B cell (primary cell): ENCODE measurements at regions not wholly inside any gene's neighbourhood (a gene's known extent, or its start where the extent isn't known, plus 50 kb on each side); places are given as distances from the start of the nearest gene placed in this dataset.

Source experiments
- ATAC-seq: fragments of 200-7000 bp; cut with Tn5 transposase; one replicate; pipeline ENCODE4 v1.10.0; 2021; ENCODE audit warnings: low read depth, mild to moderate bottlenecking, moderate number of reproducible peaks, moderate library complexity
- CTCF ChIA-PET: fragments of 350-600 bp; sonication (Branson Sonifier 250); formaldehyde crosslinking; loops from one replicate; lab custom pipeline; 2021; ENCODE audit warnings: antibody characterized with exemption, inconsistent platforms; lab: Charles Lee
- POLR2A ChIA-PET: fragments of 350-600 bp; sonication (Branson Sonifier 250); formaldehyde crosslinking; loops from one replicate; lab custom pipeline; 2021; ENCODE audit warnings: antibody characterized with exemption; lab: Charles Lee
- DNase-seq: peaks from one replicate; pipeline ENCODE4 v3.0.0; 2013
- H2AFZ ChIP-seq: 2 replicates; pipeline ENCODE4 v1.6.1; 2012; ENCODE audit warnings: mild to moderate bottlenecking, low read depth, low read length; ENCODE audit not compliant: insufficient read depth, poor library complexity, severe bottlenecking
- H3K27ac ChIP-seq, 2 donors: 1 replicate in 1 of 2; 2 replicates in 1 of 2; pipeline ENCODE4 v1.5.1; 2012 to 2013; ENCODE audit warnings: low read length in 2 of 2, mild to moderate bottlenecking in 2 of 2, moderate library complexity in 1 of 2
- H3K27me3 ChIP-seq, 4 experiments: fragments of 200-600 bp in 1 of 4; sonication (generic) in 1 of 4; replicated peaks in 1 of 4; 1 replicate in 2 of 4; 2 replicates in 2 of 4; pipeline versions ENCODE4 v1.6.1 to v1.7.0; 2013 to 2016; ENCODE audit warnings: low read length in 3 of 4, mild to moderate bottlenecking in 2 of 4, mixed read lengths in 1 of 4, moderate library complexity in 1 of 4; ENCODE audit not compliant: insufficient read depth in 4 of 4, control insufficient read depth in 3 of 4; ENCODE audit errors: control extremely low read depth in 1 of 4
- H3K36me3 ChIP-seq, 2 experiments: replicated peaks in 1 of 2; 1 replicate in 1 of 2; 2 replicates in 1 of 2; pipeline versions ENCODE4 v1.6.1 to v1.7.1; 2013; ENCODE audit warnings: low read length in 1 of 2; ENCODE audit not compliant: insufficient read depth in 2 of 2, control insufficient read depth in 1 of 2; ENCODE audit errors: control extremely low read depth in 1 of 2, extremely low read depth in 1 of 2
- H3K4me1 ChIP-seq, 2 donors: fragments of 200-600 bp in 1 of 2; sonication (generic) in 1 of 2; 1 replicate in 1 of 2; 2 replicates in 1 of 2; pipeline versions ENCODE4 v1.5.1 to v1.6.1; 2013 to 2017; ENCODE audit warnings: low read length in 2 of 2; ENCODE audit not compliant: control insufficient read depth in 2 of 2, insufficient read depth in 2 of 2
- H3K4me2 ChIP-seq: replicated peaks from 2 replicates; pipeline ENCODE3; 2012; ENCODE audit warnings: mild to moderate bottlenecking, low read depth, low read length; ENCODE audit not compliant: poor library complexity, severe bottlenecking
- H3K4me3 ChIP-seq, 5 experiments: fragments of 200-600 bp in 1 of 5; sonication (generic) in 1 of 5; 1 replicate in 3 of 5; 2 replicates in 2 of 5; pipeline versions ENCODE4 v1.5.1 to v1.7.0; 2011 to 2016; ENCODE audit warnings: low read length in 4 of 5, mild to moderate bottlenecking in 4 of 5, low read depth in 2 of 5, control low read depth in 1 of 5, moderate library complexity in 1 of 5; ENCODE audit not compliant: insufficient read depth in 1 of 5; ENCODE audit errors: control extremely low read depth in 1 of 5, extremely low read depth in 1 of 5
- H3K79me2 ChIP-seq: fragments of 200-600 bp; sonication (generic); one replicate; pipeline ENCODE4 v1.6.0; 2016; ENCODE audit warnings: low read length; ENCODE audit not compliant: control insufficient read depth, insufficient read depth
- H3K9ac ChIP-seq: fragments of 200-600 bp; sonication (generic); 2 replicates; pipeline ENCODE4 v1.6.1; 2017; ENCODE audit warnings: mild to moderate bottlenecking, low read length, moderate library complexity
- H3K9me3 ChIP-seq, 3 donors: one replicate each; pipeline versions ENCODE4 v1.6.1 to v1.7.1; 2013; ENCODE audit warnings: low read length in 2 of 3; ENCODE audit not compliant: control insufficient read depth in 2 of 3, insufficient read depth in 1 of 3; ENCODE audit errors: control extremely low read depth in 1 of 3
- H4K20me1 ChIP-seq: 2 replicates; pipeline ENCODE4 v1.6.0; 2012; ENCODE audit warnings: mild to moderate bottlenecking, low read length; ENCODE audit not compliant: insufficient read depth, control insufficient read depth, poor library complexity, severe bottlenecking
- H3K27ac Mint-ChIP-seq: one replicate; pipeline ENCODE4 v1.8.0; 2021; ENCODE audit warnings: mixed read lengths
- H3K27me3 Mint-ChIP-seq: one replicate; pipeline ENCODE4 v1.8.0; 2021; ENCODE audit warnings: mixed read lengths
- H3K4me1 Mint-ChIP-seq: one replicate; pipeline ENCODE4 v1.8.0; 2021; ENCODE audit warnings: mixed read lengths
- H3K4me3 Mint-ChIP-seq: one replicate; pipeline ENCODE4 v1.8.0; 2021; ENCODE audit warnings: mixed read lengths
- H3K9me3 Mint-ChIP-seq: one replicate; pipeline ENCODE4 v1.8.0; 2022; ENCODE audit warnings: mixed read lengths; ENCODE audit not compliant: insufficient read depth
- EZH2 ChIP-seq: IDR thresholded peaks from 2 replicates; pipeline ENCODE4 v1.6.1; 2012; ENCODE audit warnings: borderline replicate concordance, low read depth, mild to moderate bottlenecking, moderate library complexity, low read length; ENCODE audit not compliant: insufficient read depth, poor library complexity, severe bottlenecking
- WGBS: methylation state at CpG from one replicate; pipeline ENCODE4 v1.1.5; 2013; ENCODE audit warnings: missing lambda C conversion rate; ENCODE audit not compliant: insufficient coverage; 5-methylcytosine and 5-hydroxymethylcytosine counted together
- intact Hi-C: fragments of 100-400 bp; cut with micrococcal nuclease; formaldehyde crosslinking; loops from one replicate; pipeline ENCODE4 v1.10.0; 2022
- TF ChIP-seq, protein P1 (sequence below): fragments of 200-600 bp; IDR thresholded peaks from one replicate; pipeline ENCODE4 v1.8.0; 2022; ENCODE audit warnings: antibody characterized with exemption, mild to moderate bottlenecking

DNA sequence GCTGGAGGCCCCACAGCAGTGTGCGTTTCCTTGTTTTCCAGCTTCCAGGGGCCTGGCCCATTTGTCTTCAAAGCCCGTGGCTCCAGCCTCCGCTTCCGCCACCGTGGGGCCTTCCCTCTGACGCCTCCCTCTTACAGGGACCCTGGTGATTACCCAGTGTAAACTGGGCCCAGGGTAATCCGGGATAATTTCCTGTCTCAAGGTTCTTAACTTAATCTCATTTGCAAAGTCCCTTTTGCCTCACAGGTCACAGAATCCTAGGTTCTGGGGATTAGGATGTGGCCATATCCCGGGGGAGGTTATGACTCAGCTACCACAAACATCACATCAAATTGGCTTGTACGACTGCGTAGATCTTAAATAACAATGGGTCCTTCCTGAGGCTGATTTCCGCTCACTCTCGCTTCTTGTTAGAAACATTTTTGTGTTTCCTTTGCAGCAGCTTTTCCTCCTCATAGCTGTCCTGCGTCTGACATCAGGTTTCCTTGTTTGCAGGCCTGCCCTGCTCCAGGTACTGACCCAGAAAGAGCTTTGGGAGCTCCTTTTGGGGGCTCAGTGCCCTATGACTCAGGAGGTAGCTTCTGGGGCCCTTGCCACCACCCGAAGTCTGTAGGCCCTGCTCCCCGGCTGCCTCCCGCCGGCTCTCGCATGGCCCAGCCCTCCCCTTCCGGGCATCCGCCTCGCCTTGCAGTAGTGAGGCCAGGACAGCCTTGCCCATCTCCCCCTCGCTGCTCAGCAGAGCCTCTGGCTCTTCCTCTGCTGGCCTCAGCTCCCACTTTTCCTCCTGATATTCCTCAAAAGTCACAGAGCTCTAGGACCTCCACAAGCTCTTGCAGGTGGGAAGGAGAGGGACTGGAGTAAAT lies 100.5 kb downstream of the ERMARD start:
- Histone ChIP-seq H4K20me1 (no peaks in the 10 kb centered on the region), H3K27ac (no peak overlapping the region), H3K79me2 (no peaks in the 10 kb centered on the region), H3K9me3 (peaks cover 0 to 12% (median 0%) of the 10 kb centered on the region in 3 donors), H3K27me3 (no peaks in the 10 kb centered on the region), H2AFZ (no peak overlapping the region), H3K4me1 (no peaks in the 10 kb centered on the region), H3K9ac (no peak overlapping the region), H3K36me3 (no peaks in the 10 kb centered on the region), H3K4me3 (no peak overlapping the region), H3K4me2 (no peak overlapping the region)
- Mint-ChIP-seq H3K27me3 (peaks cover 3% of the 10 kb centered on the region), H3K4me1 (no peaks in the 10 kb centered on the region), H3K27ac (no peak overlapping the region), H3K4me3 (no peak overlapping the region), H3K9me3 (peaks cover 3% of the 10 kb centered on the region)
- DNase-seq: no peak
- intact Hi-C loops: no loop called here
- no peak for ATAC-seq
- 79% methylated on average over 19 of the region's 22 CpGs for WGBS
- POLR2A ChIA-PET: no interaction called here
- CTCF ChIA-PET: no interaction called here
- TF ChIP-seq, protein P1, sequence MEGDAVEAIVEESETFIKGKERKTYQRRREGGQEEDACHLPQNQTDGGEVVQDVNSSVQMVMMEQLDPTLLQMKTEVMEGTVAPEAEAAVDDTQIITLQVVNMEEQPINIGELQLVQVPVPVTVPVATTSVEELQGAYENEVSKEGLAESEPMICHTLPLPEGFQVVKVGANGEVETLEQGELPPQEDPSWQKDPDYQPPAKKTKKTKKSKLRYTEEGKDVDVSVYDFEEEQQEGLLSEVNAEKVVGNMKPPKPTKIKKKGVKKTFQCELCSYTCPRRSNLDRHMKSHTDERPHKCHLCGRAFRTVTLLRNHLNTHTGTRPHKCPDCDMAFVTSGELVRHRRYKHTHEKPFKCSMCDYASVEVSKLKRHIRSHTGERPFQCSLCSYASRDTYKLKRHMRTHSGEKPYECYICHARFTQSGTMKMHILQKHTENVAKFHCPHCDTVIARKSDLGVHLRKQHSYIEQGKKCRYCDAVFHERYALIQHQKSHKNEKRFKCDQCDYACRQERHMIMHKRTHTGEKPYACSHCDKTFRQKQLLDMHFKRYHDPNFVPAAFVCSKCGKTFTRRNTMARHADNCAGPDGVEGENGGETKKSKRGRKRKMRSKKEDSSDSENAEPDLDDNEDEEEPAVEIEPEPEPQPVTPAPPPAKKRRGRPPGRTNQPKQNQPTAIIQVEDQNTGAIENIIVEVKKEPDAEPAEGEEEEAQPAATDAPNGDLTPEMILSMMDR: no peak
- no peak for TF ChIP-seq EZH2

DNA sequence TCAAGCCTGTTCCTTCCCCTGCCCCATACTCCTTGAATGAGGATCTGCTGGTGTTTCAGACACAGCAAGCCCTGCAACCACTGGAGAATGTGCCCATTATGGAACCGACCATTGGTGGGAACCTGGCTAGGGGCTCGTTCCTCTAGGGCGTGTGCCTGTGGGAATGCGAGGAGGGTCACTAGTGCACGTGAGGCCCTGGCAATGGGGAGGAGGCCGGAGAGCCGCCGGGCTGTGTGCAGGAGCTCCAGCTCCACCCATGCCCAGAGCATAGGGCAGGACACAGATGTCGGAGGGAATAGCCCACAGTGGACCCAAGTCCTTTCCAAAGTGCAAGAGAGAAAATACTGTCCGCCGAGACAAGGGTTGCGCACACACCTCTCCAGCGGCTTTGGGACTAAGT lies 99.3 kb downstream of the ERMARD start:
- DNase-seq: no peak
- Histone ChIP-seq H3K36me3 (no peaks in the 10 kb centered on the region), H3K9ac (no peak overlapping the region), H3K4me2 (no peak overlapping the region), H3K27ac (no peak overlapping the region), H3K9me3 (peaks cover 0 to 6% (median 0%) of the 10 kb centered on the region in 3 donors), H3K79me2 (no peaks in the 10 kb centered on the region), H3K27me3 (no peaks in the 10 kb centered on the region), H3K4me3 (no peak overlapping the region), H3K4me1 (no peaks in the 10 kb centered on the region), H4K20me1 (no peaks in the 10 kb centered on the region), H2AFZ (no peak overlapping the region)
- no peak for ATAC-seq
- intact Hi-C loops: no loop called here
- CTCF ChIA-PET: no interaction called here
- TF ChIP-seq EZH2: no peak
- TF ChIP-seq, protein P1: no peak
- peaks cover 3% of the 10 kb centered on the region for H3K9me3 Mint-ChIP-seq
- H3K4me3 Mint-ChIP-seq: no peak overlapping the region
- H3K27ac Mint-ChIP-seq: no peak overlapping the region
- H3K27me3 Mint-ChIP-seq: peaks cover 3% of the 10 kb centered on the region
- POLR2A ChIA-PET: no interaction called here
- no peaks in the 10 kb centered on the region for H3K4me1 Mint-ChIP-seq
- WGBS: 97% methylated on average over 12 of the region's 13 CpGs
